GM21423 (cell line): ENCODE measurements at regions not wholly inside any gene's neighbourhood (a gene's known extent, or its start where the extent isn't known, plus 50 kb on each side); places are given as distances from the start of the nearest gene placed in this dataset.

Source experiments
- ATAC-seq: cut with Tn5 transposase; IDR thresholded peaks from one replicate; pipeline ENCODE4 v1.9.1; 2021; ENCODE audit warnings: mild to moderate bottlenecking, moderate library complexity; ENCODE audit not compliant: unreplicated experiment

GRCh38 chr4:62402088-62402806 is 1202.1 kb downstream of the ADGRL3 start:
- no peak for ATAC-seq

- ATAC-seq = no peak
Observed at GRCh38 chr4:62399242-62399641, 1199.1 kb downstream of the ADGRL3 start.

- no peak for ATAC-seq
Observed at GRCh38 chr4:62398318-62398717, 1198.2 kb downstream of the ADGRL3 start.

- no peak for ATAC-seq
Observed at GRCh38 chr4:62394766-62395165, 1194.6 kb downstream of the ADGRL3 start.

- no peak for ATAC-seq
Observed at GRCh38 chr4:62387808-62388207, 1187.7 kb downstream of the ADGRL3 start.

GRCh38 chr4:62377700-62378099 is 1177.6 kb downstream of the ADGRL3 start:
- no peak for ATAC-seq

GRCh38 chr4:62377245-62377644 is 1177.1 kb downstream of the ADGRL3 start:
- ATAC-seq = no peak

GRCh38 chr4:62366939-62367338 is 1166.8 kb downstream of the ADGRL3 start:
- no peak for ATAC-seq

GRCh38 chr4:62360156-62360545 is 1160.0 kb downstream of the ADGRL3 start:
- ATAC-seq = no peak

- ATAC-seq = no peak
Observed at GRCh38 chr4:62359441-62360155, 1159.5 kb downstream of the ADGRL3 start.

GRCh38 chr4:62344915-62345314 is 1144.8 kb downstream of the ADGRL3 start:
- no peak for ATAC-seq

GRCh38 chr4:62344474-62344873 is 1144.3 kb downstream of the ADGRL3 start:
- ATAC-seq = no peak

GRCh38 chr4:62342346-62342745 is 1142.2 kb downstream of the ADGRL3 start:
- no peak for ATAC-seq

- no peak for ATAC-seq
Observed at GRCh38 chr4:62328526-62328925, 1128.4 kb downstream of the ADGRL3 start.

- no peak for ATAC-seq
Observed at GRCh38 chr4:62327612-62328297, 1127.6 kb downstream of the ADGRL3 start.

- ATAC-seq = no peak
Observed at GRCh38 chr4:62324215-62324614, 1124.1 kb downstream of the ADGRL3 start.

GRCh38 chr4:62320612-62321011 is 1120.5 kb downstream of the ADGRL3 start:
- ATAC-seq = no peak

GRCh38 chr4:62302710-62303109 is 1102.6 kb downstream of the ADGRL3 start:
- no peak for ATAC-seq

- no peak for ATAC-seq
Observed at GRCh38 chr4:62301500-62301899, 1101.4 kb downstream of the ADGRL3 start.

- no peak for ATAC-seq
Observed at GRCh38 chr4:62293551-62293950, 1093.4 kb downstream of the ADGRL3 start.

GRCh38 chr4:62292911-62293310 is 1092.8 kb downstream of the ADGRL3 start:
- no peak for ATAC-seq
